GM18519 (cell line): ENCODE measurements at regions not wholly inside any gene's neighbourhood (a gene's known extent, or its start where the extent isn't known, plus 50 kb on each side); places are given as distances from the start of the nearest gene placed in this dataset.

Experiments
- ATAC-seq: cut with Tn5 transposase; IDR thresholded peaks from one replicate; pipeline ENCODE4 v1.9.1; 2021; ENCODE audit warnings: mild to moderate bottlenecking, moderate library complexity; ENCODE audit not compliant: unreplicated experiment, low FRiP score

DNA sequence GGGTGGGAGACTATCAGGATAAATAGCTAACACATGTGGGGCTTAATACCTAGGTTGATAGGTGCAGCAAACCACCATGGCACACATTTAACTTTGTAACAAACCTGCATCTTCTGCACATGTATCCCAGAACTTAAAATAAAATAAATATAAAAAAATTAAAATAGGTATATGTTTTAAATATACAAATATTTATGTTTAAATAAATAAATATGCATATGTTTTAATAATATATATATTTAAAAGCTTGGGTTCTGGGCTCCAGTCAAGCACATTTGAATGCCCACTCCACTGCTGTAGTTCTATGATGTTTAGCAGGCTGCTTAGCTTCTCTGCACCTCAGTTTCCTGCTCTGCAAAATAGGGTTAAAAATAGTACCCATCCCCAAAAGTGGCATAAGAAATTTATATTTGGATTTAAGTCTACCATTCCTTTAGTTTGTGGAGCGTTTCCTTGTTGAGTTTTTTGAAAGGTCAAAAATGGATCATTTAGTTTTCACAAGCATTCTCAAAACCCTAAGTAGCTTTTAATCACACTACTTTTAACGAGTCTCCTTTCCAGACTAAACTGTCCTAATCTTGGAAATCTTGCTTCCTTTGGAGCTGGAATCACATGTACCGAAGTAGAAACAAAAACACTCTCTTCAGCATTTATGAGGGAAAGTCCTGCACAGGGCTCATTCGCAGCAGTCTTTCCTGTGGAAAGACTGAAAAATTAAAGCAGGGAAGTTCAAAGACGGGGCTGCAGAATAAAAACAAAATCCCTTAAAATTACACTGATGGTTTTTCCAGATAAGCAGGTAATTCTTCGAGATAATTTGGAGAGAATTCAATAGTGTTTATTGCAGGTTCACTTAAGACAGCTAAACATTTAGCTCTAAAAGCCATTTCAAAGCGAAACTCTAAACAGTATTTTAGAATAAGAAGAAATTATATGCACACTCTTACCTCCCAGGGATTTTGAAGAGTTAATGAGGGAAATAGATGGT lies 111.7 kb upstream of the LYZL1 start:
- no peak for ATAC-seq

DNA sequence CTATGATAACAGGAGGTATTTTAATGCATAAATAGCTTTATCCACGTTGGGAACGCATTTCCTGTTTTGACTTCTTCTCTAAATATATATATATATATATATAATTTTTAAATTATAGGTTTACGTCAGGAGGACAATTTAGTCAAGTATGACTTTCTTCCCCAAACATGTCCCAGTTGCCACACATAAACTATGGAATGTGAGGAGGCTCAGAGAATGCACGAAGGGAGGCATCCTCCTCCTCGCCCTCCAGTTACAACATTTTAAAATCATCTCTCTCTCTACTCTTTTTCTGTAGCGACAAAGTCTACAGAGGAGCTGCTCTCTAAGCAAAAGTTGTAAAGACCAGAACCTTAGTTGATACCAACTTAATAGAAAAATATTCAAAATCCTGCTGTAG lies 106.9 kb upstream of the LYZL1 start:
- ATAC-seq, result no peak

DNA sequence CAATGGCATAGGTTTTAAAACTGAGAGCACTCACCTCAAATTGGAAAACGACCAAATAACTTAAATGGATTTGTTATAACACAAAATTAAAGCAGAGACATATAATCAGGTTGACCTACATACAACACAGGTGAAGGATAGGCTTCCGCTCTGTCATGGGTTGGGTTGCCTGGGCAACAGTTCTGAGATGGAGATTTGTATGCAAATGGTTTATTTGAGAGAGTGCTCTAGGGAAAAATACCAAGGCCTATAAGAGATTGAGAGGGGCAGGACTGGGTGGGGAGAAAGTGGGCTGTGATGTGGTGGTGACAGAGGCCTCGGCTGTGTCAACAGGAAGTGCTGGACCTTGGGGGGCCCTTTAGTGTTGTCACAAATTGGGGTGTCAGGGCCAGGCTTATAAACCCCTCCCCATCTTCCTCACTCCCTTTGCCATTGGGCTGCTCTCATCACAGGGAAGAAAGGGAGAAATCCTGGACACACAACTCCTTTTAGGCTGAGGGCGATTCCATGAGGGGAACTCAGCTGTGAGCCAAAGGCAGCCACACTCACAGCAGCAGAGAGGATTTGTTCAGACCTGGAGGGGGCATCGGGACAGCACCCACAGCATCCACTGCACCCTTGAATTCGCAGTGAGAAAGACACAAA lies 105.4 kb upstream of the LYZL1 start:
- ATAC-seq, result no peak

DNA sequence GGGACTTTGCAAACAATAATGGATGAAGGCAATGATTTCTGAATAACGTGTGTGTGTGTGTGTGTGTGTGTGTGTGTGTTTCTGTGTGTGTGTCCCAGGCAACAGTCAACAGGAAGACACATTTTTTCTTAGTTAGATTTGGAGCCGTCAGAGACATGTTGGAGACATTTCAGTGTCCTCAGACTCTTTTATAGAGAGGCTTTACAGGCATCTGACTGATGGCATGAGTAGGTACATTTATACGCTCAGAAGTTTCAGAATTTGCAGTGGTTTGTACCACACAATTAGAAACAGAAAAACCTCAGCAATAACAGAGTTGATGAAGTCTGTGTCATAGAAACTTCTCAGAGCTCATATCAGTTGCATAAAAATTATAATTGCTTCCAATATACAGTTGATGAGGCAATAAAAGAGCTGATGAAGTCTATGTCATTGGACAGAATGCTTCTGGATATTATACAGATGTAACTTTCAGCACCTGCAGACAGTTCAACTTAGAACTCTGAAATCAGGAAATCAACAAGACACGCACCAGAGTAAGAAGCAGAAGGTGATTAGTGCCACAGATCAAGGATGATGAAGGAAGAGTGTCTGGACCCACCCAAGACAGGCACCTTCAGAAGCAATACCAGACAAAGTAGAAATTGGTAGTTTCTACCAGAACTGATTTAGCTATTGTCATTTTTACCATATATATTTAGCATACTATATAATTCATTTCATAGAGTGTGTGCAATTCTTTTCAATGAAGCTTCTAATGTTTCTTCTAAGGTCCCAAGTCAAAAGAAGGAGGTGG lies 104.5 kb upstream of the LYZL1 start:
- no peak for ATAC-seq

DNA sequence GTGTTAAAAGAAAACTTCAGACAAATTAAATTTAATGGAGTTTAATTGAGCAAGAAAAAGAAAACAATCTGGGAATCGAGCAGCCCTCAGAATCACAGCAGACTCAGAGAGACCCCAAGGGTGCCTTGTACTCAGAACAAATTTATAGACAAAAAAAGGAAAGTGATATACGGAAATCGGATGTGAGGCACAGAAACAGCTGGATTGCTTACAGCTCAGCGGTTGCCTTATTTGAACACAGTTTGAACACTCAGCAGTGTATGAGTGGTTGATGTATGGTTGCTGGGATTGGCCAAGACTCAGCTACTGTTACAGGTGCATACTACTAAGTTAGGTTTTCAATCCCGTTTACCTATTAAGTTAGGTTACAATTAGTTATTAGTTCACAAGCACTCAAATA lies 103.8 kb upstream of the LYZL1 start:
- no peak for ATAC-seq

DNA sequence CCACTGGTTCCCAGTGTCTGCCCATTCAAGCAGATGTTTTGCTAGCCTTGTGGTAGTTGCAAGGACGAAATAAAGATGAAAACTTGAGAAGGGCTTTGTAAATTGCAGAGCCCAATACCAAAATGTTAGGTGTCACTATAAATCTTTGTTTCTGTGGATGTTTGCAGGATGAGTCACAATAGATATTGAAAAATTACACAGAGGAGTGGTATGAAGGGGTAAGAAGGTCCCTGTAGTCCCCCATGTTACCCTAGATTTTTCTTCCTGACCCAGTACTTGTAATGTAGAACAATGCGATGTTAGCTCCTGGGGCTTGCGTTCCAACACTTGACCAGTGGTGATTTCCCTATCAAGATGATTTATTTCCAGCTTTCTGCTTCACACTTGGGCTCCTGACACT lies 102.6 kb upstream of the LYZL1 start:
- ATAC-seq, result no peak

DNA sequence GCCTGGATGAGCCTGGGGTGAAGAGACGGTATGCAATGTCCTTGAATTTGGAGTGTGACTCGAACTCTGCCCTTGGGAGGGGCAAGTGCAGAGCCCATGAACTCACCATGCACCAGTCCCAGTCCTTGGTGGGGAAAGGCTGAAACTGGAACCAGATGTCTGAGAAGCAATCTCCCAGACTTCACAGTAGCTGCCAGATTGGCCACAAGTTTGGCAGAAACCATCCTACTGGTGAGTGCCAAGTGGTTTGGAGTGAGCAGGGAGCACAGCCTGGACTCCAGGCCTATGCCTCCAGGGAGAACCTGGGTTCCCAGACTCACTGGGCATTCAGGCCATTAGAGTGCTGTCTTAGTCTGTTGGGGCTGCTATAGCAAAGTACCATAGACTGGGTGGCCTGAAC lies 99.6 kb upstream of the LYZL1 start:
- no peak for ATAC-seq

DNA sequence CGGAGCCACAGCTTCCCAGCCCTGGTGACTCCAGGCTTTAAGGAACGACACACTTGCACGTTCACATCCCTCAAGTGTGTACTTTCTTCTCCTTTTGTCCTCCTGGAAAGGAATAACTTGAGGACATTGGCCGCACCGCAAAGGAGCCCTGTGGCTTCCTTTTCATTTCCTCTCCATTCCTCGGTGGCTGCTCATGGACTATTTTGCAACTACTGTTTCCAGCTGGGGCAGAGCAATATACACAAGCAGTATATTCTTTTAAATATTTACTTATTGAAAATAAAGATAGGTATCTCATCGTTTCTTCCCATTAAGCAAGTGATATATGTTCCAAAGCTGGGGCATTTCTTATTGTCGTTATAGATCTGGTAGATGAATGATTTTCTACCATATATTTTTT lies 97.2 kb upstream of the LYZL1 start:
- no peak for ATAC-seq

DNA sequence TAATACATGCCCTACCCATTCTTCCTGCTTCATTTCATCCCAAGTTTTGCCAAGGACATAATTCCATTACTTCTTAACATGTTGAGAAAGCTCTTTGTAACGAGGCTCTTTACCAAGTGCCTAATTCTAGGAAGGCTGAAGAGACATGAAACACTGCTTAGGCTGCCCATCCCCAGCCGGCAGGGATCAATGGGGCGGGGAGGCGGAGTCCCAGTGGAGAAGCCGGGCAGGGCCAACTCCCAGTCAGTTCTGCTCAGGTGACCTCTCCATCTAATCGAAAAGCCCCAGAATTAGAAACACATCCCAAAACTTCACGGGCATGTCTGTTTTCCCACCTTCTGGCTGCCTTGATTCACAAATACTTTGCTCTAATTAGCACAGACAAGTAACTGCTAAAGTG lies 89.5 kb upstream of the LYZL1 start:
- no peak for ATAC-seq

DNA sequence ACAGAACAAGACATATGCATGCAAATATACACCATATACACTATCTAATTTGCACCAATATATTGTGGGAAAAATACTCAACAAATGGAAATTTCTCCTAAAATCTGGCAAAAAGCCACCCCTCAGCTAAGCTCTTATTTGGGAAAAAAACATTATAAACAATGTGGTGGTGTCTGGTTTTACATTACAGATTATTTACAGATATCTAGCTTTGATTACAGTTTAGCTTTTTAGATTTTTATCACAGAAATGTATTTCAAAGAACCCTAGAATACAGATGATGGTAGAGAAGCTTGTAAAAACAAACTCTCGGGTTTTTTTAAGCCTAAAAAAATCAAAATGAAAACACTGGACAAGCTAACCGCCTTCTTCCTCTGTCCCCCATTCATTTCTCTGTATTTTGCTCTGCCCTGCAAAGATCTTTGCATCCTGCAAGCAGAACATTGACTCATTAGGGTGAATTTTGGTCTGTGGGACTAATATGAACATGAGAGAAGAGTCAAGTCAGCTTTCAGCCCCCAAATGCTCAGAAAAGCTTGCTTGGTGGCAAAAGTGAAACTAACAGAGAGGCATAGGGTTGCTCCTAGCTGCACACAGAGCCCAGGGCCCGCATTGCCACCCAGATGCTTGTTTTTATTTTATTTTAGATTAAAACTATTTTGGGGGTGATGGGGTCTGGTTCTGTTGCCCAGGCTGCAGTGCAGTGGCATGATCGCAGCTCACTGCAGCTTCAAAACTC lies 88.8 kb upstream of the LYZL1 start:
- no peak for ATAC-seq

DNA sequence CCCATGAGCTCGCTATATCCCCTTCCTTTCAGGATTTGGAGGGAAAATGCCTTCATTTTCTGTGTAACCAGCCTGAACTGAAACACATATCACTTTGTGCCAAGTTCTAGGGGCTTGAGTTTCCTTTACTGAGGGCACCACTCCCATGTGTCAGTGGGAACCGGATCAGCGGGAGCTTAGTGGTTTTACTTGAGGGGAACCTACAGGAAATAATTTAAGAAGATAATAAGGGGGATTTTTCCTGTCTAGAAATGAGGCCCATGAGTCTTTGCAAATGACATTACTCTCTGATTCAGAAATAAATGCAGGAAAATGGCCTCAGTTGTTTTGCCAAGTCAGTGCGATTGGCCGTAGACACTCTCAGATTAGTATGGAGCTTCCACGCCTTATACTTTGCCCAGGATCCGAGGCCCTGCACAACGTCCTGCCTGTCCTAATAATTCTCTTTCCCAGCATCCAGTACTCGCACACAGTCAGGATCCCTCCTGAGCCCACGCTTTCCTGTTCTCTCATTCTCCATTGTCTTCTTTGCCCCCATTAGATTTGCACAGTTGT lies 86.4 kb upstream of the LYZL1 start:
- ATAC-seq, result no peak

DNA sequence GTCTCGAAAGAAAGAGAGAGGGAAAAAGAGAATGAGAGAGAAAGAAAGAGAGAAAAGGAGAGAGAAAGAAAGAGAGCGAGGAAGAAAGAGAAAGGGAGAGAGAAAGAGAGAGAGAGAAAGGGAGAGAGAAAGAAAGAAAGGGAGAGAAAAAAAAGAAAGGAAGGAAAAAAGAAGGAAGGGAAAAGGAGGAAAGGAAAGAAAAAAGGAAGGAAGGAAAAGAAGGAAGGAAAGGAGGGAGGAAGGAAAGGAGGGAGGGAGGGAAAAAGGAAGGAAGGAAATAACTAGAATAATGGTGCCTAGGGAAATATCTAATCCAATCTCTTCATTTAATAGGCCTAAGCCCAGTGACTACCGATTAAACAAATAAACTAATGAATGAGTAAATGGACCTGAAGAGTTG lies 85.4 kb upstream of the LYZL1 start:
- ATAC-seq, result no peak

DNA sequence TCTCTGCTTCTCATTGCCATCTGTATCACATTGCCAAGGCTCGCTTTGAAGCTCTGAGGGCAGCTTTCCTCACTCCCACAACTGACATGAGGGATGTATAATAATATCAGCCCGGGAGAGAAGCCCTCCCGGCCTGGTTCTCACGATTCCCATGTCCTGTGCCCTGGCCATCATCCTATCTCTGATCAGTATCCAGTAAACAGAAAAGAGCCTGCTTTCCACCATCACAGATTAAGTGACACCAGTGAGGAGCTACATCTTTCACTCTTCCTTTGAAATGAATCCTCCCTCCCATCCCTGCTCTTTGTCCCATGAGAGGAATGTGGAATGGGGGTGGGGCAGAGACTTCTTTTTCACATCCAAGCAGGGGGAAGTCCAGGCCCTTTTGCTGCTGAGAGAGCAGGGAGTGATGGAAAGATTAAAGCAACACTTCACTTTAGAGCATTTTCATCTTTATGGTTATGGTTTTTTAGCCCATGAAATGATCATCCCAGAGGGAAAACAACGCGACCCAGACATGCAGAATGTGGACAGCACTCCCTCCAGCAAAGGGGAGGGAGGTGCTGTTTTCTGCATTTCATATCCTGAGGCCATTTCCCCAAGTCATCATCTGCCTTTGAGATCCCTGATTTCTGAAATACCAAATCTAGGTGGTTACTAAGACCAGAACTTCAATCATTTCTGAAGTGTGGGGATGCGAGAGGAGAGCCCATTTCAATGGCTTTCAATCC lies 84.6 kb upstream of the LYZL1 start:
- ATAC-seq, result no peak

DNA sequence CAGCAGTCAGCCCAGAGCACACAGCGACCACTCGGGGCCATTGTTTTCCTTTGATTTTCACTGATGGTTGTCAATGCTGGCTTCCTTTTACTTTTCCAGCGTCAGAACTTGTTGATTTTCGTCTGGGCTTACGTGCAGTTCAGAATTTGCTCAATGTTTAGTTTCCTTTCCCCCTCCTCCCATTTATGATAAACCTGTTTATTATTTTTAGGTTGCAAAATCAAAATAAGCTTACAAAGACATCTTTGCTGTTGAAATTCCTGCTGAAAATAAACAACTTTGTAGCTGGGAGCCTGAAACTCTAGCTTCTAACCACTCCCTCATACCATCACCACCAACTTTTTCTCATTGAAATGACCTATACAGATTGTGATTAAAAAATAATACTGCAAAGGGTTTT lies 83.1 kb upstream of the LYZL1 start:
- no peak for ATAC-seq

DNA sequence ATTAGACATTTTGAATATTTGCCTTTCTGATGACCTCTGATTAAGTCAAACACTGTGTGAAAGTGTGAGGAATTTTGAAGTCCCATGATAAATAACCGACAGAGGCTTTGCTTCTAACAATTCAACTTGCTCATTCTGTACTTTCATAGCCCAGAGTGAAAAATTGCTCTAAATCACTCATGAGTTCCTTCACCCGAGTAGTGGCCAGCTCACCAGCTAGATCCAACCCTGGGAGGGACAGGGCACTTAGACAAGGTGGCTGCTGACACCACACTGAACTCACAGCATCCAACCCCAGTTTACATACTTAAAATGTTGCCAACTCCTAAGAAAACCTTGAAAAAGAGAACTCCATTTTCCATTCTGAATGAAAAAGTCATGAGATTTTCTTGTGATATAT lies 80.0 kb upstream of the LYZL1 start:
- ATAC-seq, result no peak

DNA sequence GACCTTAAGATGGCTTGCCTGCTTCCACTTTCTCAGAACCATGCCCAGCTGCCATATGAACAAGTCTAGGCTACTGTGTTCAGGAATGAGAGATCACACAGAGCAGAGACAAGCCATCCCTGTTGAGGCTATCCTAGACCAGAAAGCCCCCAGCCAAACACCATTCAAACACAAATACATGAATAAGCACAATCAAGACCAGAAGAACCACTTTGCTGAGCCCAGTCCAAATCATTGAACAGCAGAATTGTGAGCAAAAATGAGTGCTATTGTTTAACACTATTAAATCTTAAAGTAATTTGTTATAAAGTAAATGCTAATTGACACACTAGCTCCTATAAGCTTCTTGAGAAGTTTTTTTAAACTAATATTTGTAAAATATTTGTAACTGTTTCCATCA lies 79.0 kb upstream of the LYZL1 start:
- ATAC-seq, result no peak

DNA sequence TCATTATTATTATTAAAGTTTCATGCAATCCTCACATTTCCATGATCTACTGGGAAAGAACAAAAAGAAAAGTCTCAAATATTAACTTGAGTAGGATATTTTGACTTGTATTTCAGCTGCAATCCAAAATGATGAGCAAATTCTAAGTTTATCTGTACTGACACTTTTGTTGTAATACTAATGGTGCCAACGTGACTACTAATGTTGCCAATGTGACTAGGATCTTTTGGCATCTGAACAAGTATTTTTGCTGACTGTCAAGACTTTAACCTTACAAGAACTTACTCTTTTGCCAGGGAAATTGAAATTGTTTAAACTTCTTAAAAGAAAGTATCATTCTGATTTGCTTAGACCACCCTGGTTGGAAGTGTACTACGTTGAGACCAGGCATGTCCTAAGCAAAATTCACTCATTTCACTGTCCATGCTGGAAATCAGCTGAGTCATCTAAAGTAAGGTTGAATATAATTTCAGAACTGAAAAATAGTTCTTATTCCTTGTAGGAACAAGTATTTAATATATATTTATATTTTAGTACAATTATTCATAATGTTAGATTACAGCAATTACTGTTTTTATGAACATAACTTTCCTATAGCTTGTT lies 78.5 kb upstream of the LYZL1 start:
- no peak for ATAC-seq

DNA sequence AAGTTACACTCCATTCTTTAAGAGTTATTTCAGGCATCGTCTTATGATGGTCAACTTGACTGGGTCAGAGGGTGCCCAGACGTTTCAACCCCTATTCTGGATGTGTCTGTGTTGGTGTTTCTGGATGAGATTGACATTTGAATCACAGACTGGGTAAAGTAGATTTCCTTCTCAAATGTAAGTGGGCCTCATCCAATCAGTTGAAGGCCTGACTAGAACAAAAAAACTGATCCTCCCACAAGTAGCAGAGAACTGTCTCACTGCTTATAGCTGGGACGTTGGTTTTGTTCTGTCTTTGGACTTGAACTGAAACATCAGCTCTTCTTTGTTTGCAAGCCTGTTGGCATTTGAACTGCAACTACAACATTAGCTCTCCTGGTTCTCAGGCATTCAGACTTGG lies 76.3 kb upstream of the LYZL1 start:
- ATAC-seq, result no peak

DNA sequence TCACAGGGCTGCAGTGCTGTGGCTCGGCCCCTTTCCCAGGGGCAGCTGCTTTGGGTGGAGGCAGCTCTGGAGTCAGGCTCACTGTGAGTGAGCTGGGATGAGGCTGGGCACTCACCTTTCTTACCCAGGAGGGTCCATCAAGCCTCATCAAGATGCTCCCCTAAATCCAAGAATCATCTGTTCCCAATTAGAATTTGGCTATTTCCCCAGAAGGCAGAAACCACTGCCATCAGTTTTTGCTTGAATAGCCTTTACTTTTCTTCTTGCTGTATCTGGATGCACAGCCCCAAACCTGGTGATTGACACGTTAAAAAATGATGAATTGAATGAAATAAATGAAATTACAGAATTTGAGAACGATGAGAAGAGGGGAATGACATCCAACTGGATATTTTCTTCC lies 74.3 kb upstream of the LYZL1 start:
- ATAC-seq, result no peak
